Sigmoid colon (tissue), 6 donors: ENCODE measurements at regions not wholly inside any gene's neighbourhood (a gene's known extent, or its start where the extent isn't known, plus 50 kb on each side); places are given as distances from the start of the nearest gene placed in this dataset.
A peak's percentile ranks its signal among the peaks of the same experiment; 100 is the strongest.

Source experiments
- DNase-seq: peaks from one replicate; pipeline ENCODE4 v3.0.0-alpha.2; 2019
- H3K27ac ChIP-seq, 4 donors: fragments of 200-600 bp; sonication (generic); one replicate each; pipeline ENCODE4 v1.5.1; 2016 to 2019; ENCODE audit warnings: mild to moderate bottlenecking in 1 of 4
- H3K27me3 ChIP-seq, 3 donors: fragments of 200-600 bp; sonication (generic); one replicate each; pipeline ENCODE4 v1.5.1; 2019; ENCODE audit warnings: mild to moderate bottlenecking in 1 of 3
- H3K36me3 ChIP-seq, 4 donors: fragments of 200-600 bp; sonication (generic); one replicate each; pipeline ENCODE4 v1.5.1; 2016 to 2019
- H3K4me1 ChIP-seq, 4 donors: fragments of 200-600 bp; sonication (generic); one replicate each; pipeline ENCODE4 v1.5.1; 2017 to 2019
- H3K4me3 ChIP-seq, 4 donors: fragments of 200-600 bp; sonication (generic); one replicate each; pipeline ENCODE4 v1.5.1; 2017 to 2019; ENCODE audit warnings: mild to moderate bottlenecking in 2 of 4, moderate library complexity in 1 of 4
- H3K9me3 ChIP-seq, 4 donors: fragments of 200-600 bp in 3 of 4; sonication (generic) in 3 of 4; one replicate each; pipeline versions ENCODE4 v1.5.1 to v1.6.1; 2013 to 2019
- CTCF ChIP-seq, 4 experiments: fragments of 450-650 bp in 3 of 4; fragments of 200-600 bp in 1 of 4; IDR thresholded peaks; one replicate each; pipeline ENCODE4 v1.5.1; 2016 to 2019; ENCODE audit warnings: antibody characterized with exemption in 4 of 4, mild to moderate bottlenecking in 3 of 4, moderate library complexity in 2 of 4
- EP300 ChIP-seq, 4 donors: sonication (generic); formaldehyde crosslinking; IDR thresholded peaks; one replicate each; pipeline ENCODE4 v1.6.1; 2017; ENCODE audit warnings: antibody characterized with exemption in 4 of 4
- POLR2A ChIP-seq, 2 donors: fragments of 450-650 bp; IDR thresholded peaks; one replicate each; pipeline ENCODE4 v1.6.1; 2016; ENCODE audit warnings: antibody characterized with exemption in 2 of 2, mild to moderate bottlenecking in 2 of 2, moderate library complexity in 2 of 2
- POLR2AphosphoS5 ChIP-seq, 4 donors: sonication (generic); formaldehyde crosslinking; IDR thresholded peaks; one replicate each; pipeline ENCODE4 v1.6.1; 2017; ENCODE audit warnings: antibody characterized with exemption in 4 of 4
- WGBS, 2 donors: extraction: QIAGEN DNeasy Blood & Tissue Kit; methylation state at CpG; one replicate each; pipeline ENCODE4 v1.1.7; 2013; 5-methylcytosine and 5-hydroxymethylcytosine counted together
- intact Hi-C: fragments of 100-400 bp; cut with DNase I; formaldehyde crosslinking; loops from one replicate; pipeline ENCODE4 v1.15.1; 2023
- donor health status: healthy with polysubstance abuse.
- donor health status: healthy.

- Histone ChIP-seq H3K4me3 (no peak overlapping the region), H3K9me3 (no peaks in the 10 kb centered on the region), H3K36me3 (no peaks in the 10 kb centered on the region), H3K27me3 (no peaks in the 10 kb centered on the region), H3K27ac (no peak overlapping the region), H3K4me1 (no peaks in the 10 kb centered on the region)
- no peak for TF ChIP-seq CTCF (IDR thresholded peaks at IDR 0.05)
- no peak for TF ChIP-seq EP300 (IDR thresholded peaks at IDR 0.05)
- peak in 1 of 2 donors; percentile 5 for TF ChIP-seq POLR2A (IDR thresholded peaks at IDR 0.05)
- TF ChIP-seq POLR2AphosphoS5 (IDR thresholded peaks at IDR 0.05) = no peak
- DNase-seq = no peak
- WGBS, 2 donors = 84 to 90% methylated on average over 1 of the region's 1 CpG
- intact Hi-C loops = no loop called here
These were observed 179.0 kb downstream of the BCAS1 start for GRCh38 chr20:53891306-53891894.

- Histone ChIP-seq H3K27ac (no peak overlapping the region), H3K27me3 (no peaks in the 10 kb centered on the region), H3K4me3 (no peak overlapping the region), H3K4me1 (no peaks in the 10 kb centered on the region), H3K9me3 (no peaks in the 10 kb centered on the region), H3K36me3 (no peaks in the 10 kb centered on the region)
- no peak for DNase-seq
- WGBS, 2 donors = 59 to 84% methylated on average over 6 of the region's 6 CpGs
- intact Hi-C loops = no loop called here
- TF ChIP-seq POLR2AphosphoS5 (IDR thresholded peaks at IDR 0.05) (no peak), POLR2A (IDR thresholded peaks at IDR 0.05) (no peak), EP300 (IDR thresholded peaks at IDR 0.05) (no peak), CTCF (IDR thresholded peaks at IDR 0.05) (no peak)
These were observed 179.7 kb downstream of the BCAS1 start for GRCh38 chr20:53890443-53891305.

GRCh38 chr20:53889411-53890148 is 180.8 kb downstream of the BCAS1 start:
- H3K36me3 ChIP-seq = no peaks in the 10 kb centered on the region
- H3K4me3 ChIP-seq = no peak overlapping the region
- 94 to 95% methylated on average over 10 of the region's 10 CpGs for WGBS, 2 donors
- intact Hi-C loops = no loop called here
- no peaks in the 10 kb centered on the region for H3K4me1 ChIP-seq
- TF ChIP-seq CTCF (IDR thresholded peaks at IDR 0.05) (no peak), EP300 (IDR thresholded peaks at IDR 0.05) (no peak), POLR2A (IDR thresholded peaks at IDR 0.05) (peak in 1 of 2 donors; percentile 2)
- no peaks in the 10 kb centered on the region for H3K9me3 ChIP-seq
- H3K27ac ChIP-seq = no peak overlapping the region
- no peaks in the 10 kb centered on the region for H3K27me3 ChIP-seq
- DNase-seq = no peak

- DNase-seq = no peak
- intact Hi-C loops = no loop called here
- 88 to 90% methylated on average over 3 of the region's 3 CpGs for WGBS, 2 donors
These were observed 181.4 kb downstream of the BCAS1 start for GRCh38 chr20:53888951-53889350.

GRCh38 chr20:53888510-53888909 is 181.9 kb downstream of the BCAS1 start:
- Histone ChIP-seq H3K36me3 (no peaks in the 10 kb centered on the region), H3K9me3 (no peaks in the 10 kb centered on the region), H3K4me1 (no peaks in the 10 kb centered on the region), H3K4me3 (no peak overlapping the region), H3K27ac (no peak overlapping the region), H3K27me3 (no peaks in the 10 kb centered on the region)
- intact Hi-C loops = no loop called here
- no peak for DNase-seq
- TF ChIP-seq EP300 (IDR thresholded peaks at IDR 0.05) (no peak), POLR2AphosphoS5 (IDR thresholded peaks at IDR 0.05) (no peak), CTCF (IDR thresholded peaks at IDR 0.05) (no peak), POLR2A (IDR thresholded peaks at IDR 0.05) (no peak)
- WGBS, 2 donors = 61 to 64% methylated on average over 4 of the region's 4 CpGs

More at GRCh38 chr20:53888951-53889350, 181.4 kb downstream of the BCAS1 start:
- Histone ChIP-seq H3K9me3 (no peaks in the 10 kb centered on the region), H3K36me3 (no peaks in the 10 kb centered on the region), H3K4me3 (no peak overlapping the region), H3K27ac (no peak overlapping the region), H3K27me3 (no peaks in the 10 kb centered on the region), H3K4me1 (no peaks in the 10 kb centered on the region)
- no peak for TF ChIP-seq EP300 (IDR thresholded peaks at IDR 0.05)
